LoVo (cell line): ENCODE measurements at regions not wholly inside any gene's neighbourhood (a gene's known extent, or its start where the extent isn't known, plus 50 kb on each side); places are given as distances from the start of the nearest gene placed in this dataset.

Experiments
- DNase-seq: peaks from one replicate; pipeline ENCODE4 v3.0.0-alpha.2; 2016; ENCODE audit warnings: low spot score

GRCh38 chr11:86726770-86727504, 54.5 kb upstream of the ME3 start:
- no peak for DNase-seq

DNA sequence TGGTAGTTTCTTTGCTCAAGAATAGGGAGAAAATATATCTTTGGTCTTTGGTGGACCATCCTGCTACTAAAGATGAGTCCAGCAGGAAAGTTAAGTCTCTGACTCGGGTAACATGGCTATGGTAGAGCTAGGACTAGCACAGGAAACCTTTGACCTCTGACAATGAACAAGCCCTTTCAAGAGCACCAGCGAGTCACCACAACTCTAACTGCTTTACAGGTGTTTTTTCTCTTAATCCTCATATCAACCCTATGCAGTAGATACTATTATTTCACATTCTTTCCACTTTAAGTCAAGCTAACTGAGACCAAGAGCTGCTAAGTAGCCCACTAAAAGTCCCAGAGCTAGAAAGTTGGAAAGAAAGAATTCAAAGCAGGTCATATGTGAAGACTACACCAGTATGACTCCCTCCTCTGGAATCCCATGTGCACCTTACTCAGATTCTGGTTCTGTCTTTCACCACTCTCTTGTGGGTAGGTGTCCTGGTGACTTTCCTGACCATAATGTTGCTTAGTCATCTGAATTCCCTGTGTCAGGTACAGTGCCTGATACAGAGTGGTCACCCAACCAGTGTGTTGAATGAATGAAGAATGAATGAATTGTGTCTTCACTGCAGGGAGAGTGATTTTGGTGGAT, 53.8 kb upstream of the ME3 start:
- peak; percentile 65 for DNase-seq

GRCh38 chr11:86724137-86724536, 51.7 kb upstream of the ME3 start:
- DNase-seq: no peak

DNA sequence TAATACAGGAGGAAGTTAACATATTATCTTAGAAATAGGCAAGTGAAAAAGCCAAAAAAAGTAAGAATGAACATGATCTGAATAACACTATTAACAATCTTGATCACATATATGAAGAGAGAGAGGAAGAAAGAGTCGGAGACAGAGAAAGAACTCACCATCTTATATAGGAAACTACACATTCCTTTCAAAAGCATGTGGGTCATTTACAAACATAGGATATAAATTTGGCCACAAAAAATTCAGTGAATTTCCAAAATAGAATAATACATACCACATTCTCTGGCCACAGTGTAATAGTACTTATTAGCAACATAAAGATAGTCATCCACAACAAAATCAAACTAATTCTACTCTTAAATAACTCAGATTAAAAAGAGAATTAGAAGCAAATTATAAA, 50.9 kb upstream of the ME3 start:
- no peak for DNase-seq

DNA sequence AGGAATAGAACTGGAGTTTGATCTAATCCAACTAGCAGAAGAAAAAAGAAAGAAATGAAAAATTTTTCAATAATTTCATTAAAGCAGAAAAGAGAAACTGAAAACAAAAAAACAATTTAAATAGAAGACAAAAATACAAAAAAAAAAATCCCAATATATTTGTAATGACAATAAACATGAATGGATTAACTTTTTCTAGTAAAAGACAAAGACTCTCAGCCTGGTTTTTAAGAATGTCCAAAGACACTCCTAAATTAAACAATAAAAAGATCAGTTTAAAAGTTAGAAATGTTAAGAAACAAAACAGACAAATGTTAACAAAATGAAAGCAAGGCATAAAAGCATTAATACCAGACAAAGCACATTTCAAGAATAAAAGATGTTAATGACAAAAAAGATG, 50.3 kb upstream of the ME3 start:
- DNase-seq: no peak
